AG04449 (cell line): ENCODE measurements at regions not wholly inside any gene's neighbourhood (a gene's known extent, or its start where the extent isn't known, plus 50 kb on each side); places are given as distances from the start of the nearest gene placed in this dataset.
A peak's percentile ranks its signal among the peaks of the same experiment; 100 is the strongest.

ENCODE experiments used
- CTCF ChIA-PET: fragments of 350-600 bp; formaldehyde crosslinking; extraction: SDS; loops from one replicate; lab custom pipeline; 2021; ENCODE audit warnings: antibody characterized with exemption; lab: Yijun Ruan, JAX
- POLR2A ChIA-PET: fragments of 400-600, 350-600 bp; formaldehyde crosslinking; extraction: SDS; loops from one replicate; lab custom pipeline; 2020; ENCODE audit warnings: antibody characterized with exemption, inconsistent platforms; lab: Yijun Ruan, JAX
- DNase-seq: peaks from one replicate; pipeline ENCODE4 v3.0.0-alpha.2; 2010; ENCODE audit warnings: low read depth, low spot score
- H3K4me3 ChIP-seq: 2 replicates; pipeline ENCODE4 v1.5.1; 2011; ENCODE audit warnings: low read depth, mild to moderate bottlenecking, control low read depth, low read length
- CTCF ChIP-seq: IDR thresholded peaks from one replicate; pipeline ENCODE4 v1.5.1; 2011; ENCODE audit warnings: mild to moderate bottlenecking, moderate library complexity, low read length, control low read depth, inconsistent platforms; ENCODE audit not compliant: insufficient read depth; ENCODE audit errors: missing control alignments

GRCh38 chr18:10061566-10062140, 147.8 kb downstream of the VAPA start:
- no peak overlapping the region for H3K4me3 ChIP-seq
- ChIA-PET CTCF (no interaction called here), POLR2A (no interaction called here)
- TF ChIP-seq CTCF, result no peak
- no peak for DNase-seq

GRCh38 chr18:10062302-10063300, 148.8 kb downstream of the VAPA start:
- POLR2A ChIA-PET, result no interaction called here
- DNase-seq, result peak; percentile 52
- H3K4me3 ChIP-seq, result no peak overlapping the region
- CTCF ChIA-PET, result no interaction called here
- no peak for TF ChIP-seq CTCF

GRCh38 chr18:10063489-10063888, 149.7 kb downstream of the VAPA start:
- CTCF ChIA-PET, result no interaction called here
- DNase-seq, result no peak
- no peak overlapping the region for H3K4me3 ChIP-seq
- POLR2A ChIA-PET, result no interaction called here
- TF ChIP-seq CTCF, result no peak

GRCh38 chr18:10064267-10064666, 150.5 kb downstream of the VAPA start:
- no peak overlapping the region for H3K4me3 ChIP-seq
- ChIA-PET CTCF (no interaction called here), POLR2A (no interaction called here)
- no peak for DNase-seq
- no peak for TF ChIP-seq CTCF

- DNase-seq, result no peak
- CTCF ChIA-PET, result no interaction called here
- POLR2A ChIA-PET, result no interaction called here
- no peak overlapping the region for H3K4me3 ChIP-seq
- no peak for TF ChIP-seq CTCF
Observed at GRCh38 chr18:10065296-10065695, 151.5 kb downstream of the VAPA start.
